Colonic mucosa (tissue), 4 donors: ENCODE measurements at regions not wholly inside any gene's neighbourhood (a gene's known extent, or its start where the extent isn't known, plus 50 kb on each side); places are given as distances from the start of the nearest gene placed in this dataset.
A peak's percentile ranks its signal among the peaks of the same experiment; 100 is the strongest.

Experiments
- DNase-seq: peaks from one replicate; pipeline ENCODE4 v3.0.0-alpha.2; 2020
- H3K27ac ChIP-seq: fragments of 200-600 bp; one replicate; pipeline ENCODE4 v1.8.0; 2021
- H3K27me3 ChIP-seq: fragments of 200-600 bp; one replicate; pipeline ENCODE4 v1.8.0; 2021
- H3K36me3 ChIP-seq: fragments of 200-600 bp; one replicate; pipeline ENCODE4 v1.8.0; 2021
- H3K4me1 ChIP-seq: fragments of 200-600 bp; one replicate; pipeline ENCODE4 v1.8.0; 2021; ENCODE audit warnings: mild to moderate bottlenecking
- H3K4me3 ChIP-seq: fragments of 200-600 bp; one replicate; pipeline ENCODE4 v1.8.0; 2021
- H3K9ac ChIP-seq, 2 donors: one replicate each; pipeline ENCODE4 v1.7.0; 2013; ENCODE audit warnings: control low read depth in 2 of 2, low read depth in 2 of 2, low read length in 2 of 2
- H3K9me3 ChIP-seq: fragments of 200-600 bp; one replicate; pipeline ENCODE4 v1.8.0; 2021
- CTCF ChIP-seq: fragments of 200-600 bp; IDR thresholded peaks from one replicate; pipeline ENCODE4 v1.8.0; 2022; ENCODE audit warnings: antibody characterized with exemption, mild to moderate bottlenecking
- intact Hi-C: fragments of 100-400 bp; cut with DNase I; formaldehyde crosslinking; loops from one replicate; pipeline ENCODE4 v1.14.1; 2022
- donor health status: healthy.
- donor health status: DM: no; HTN: no; CAD: no.
- donor health status: DM: no; HTN: no; CAD: no.

GRCh38 chr14:22336031-22336430 is 253.0 kb downstream of the DAD1 start:
- Histone ChIP-seq H3K4me3 (no peak overlapping the region), H3K36me3 (no peaks in the 10 kb centered on the region), H3K9me3 (no peaks in the 10 kb centered on the region), H3K4me1 (no peaks in the 10 kb centered on the region), H3K27me3 (no peaks in the 10 kb centered on the region), H3K27ac (no peak overlapping the region), H3K9ac (no peak overlapping the region)
- intact Hi-C loops = no loop called here
- no peak for TF ChIP-seq CTCF
- DNase-seq = no peak

GRCh38 chr14:22334627-22335026 is 254.4 kb downstream of the DAD1 start:
- Histone ChIP-seq H3K27ac (no peak overlapping the region), H3K4me3 (no peak overlapping the region), H3K4me1 (no peaks in the 10 kb centered on the region), H3K9me3 (no peaks in the 10 kb centered on the region), H3K27me3 (no peaks in the 10 kb centered on the region), H3K36me3 (no peaks in the 10 kb centered on the region), H3K9ac (no peak overlapping the region)
- DNase-seq = no peak
- intact Hi-C loops = no loop called here
- TF ChIP-seq CTCF = no peak

- no peaks in the 10 kb centered on the region for H3K4me1 ChIP-seq
- DNase-seq = no peak
- H3K27ac ChIP-seq = no peak overlapping the region
- H3K36me3 ChIP-seq = no peaks in the 10 kb centered on the region
- no peaks in the 10 kb centered on the region for H3K9me3 ChIP-seq
- H3K27me3 ChIP-seq = no peaks in the 10 kb centered on the region
- H3K4me3 ChIP-seq = no peak overlapping the region
- intact Hi-C loops = no loop called here
- TF ChIP-seq CTCF = no peak
- no peak overlapping the region for H3K9ac ChIP-seq
Observed at GRCh38 chr14:22334275-22334577, 254.8 kb downstream of the DAD1 start.

- H3K9me3 ChIP-seq = no peaks in the 10 kb centered on the region
- TF ChIP-seq CTCF = no peak
- intact Hi-C loops = no loop called here
- H3K27ac ChIP-seq = no peak overlapping the region
- no peak overlapping the region for H3K9ac ChIP-seq
- no peaks in the 10 kb centered on the region for H3K36me3 ChIP-seq
- peak; percentile 34 for DNase-seq
- H3K4me3 ChIP-seq = no peak overlapping the region
- H3K4me1 ChIP-seq = no peaks in the 10 kb centered on the region
- no peaks in the 10 kb centered on the region for H3K27me3 ChIP-seq
Observed at GRCh38 chr14:22333422-22334274, 255.4 kb downstream of the DAD1 start.

- Histone ChIP-seq H3K9me3 (no peaks in the 10 kb centered on the region), H3K9ac (no peak overlapping the region), H3K4me3 (no peak overlapping the region), H3K27ac (no peak overlapping the region), H3K36me3 (no peaks in the 10 kb centered on the region), H3K27me3 (no peaks in the 10 kb centered on the region), H3K4me1 (no peaks in the 10 kb centered on the region)
- DNase-seq = no peak
- no peak for TF ChIP-seq CTCF
- intact Hi-C loops = no loop called here
Observed at GRCh38 chr14:22332686-22333421, 256.2 kb downstream of the DAD1 start.
